GM23248 (cell line): ENCODE measurements at regions not wholly inside any gene's neighbourhood (a gene's known extent, or its start where the extent isn't known, plus 50 kb on each side); places are given as distances from the start of the nearest gene placed in this dataset.
"Not testable (repeated sequence)": the region's sequence is repeated elsewhere in the genome, so short reads cannot be mapped to it uniquely, and the experiment has no call there.

Experiments
- DNase-seq: peaks from one replicate; pipeline ENCODE4 v3.0.0-alpha.2; 2015
- H2AFZ ChIP-seq: fragments of 200-600 bp; sonication (generic); 2 replicates; pipeline ENCODE4 v1.6.1; 2016; ENCODE audit warnings: antibody characterized with exemption
- H3F3A ChIP-seq: fragments of 200-600 bp; sonication (generic); 2 replicates; pipeline ENCODE4 v1.6.1; 2016; ENCODE audit warnings: mild to moderate bottlenecking, antibody characterized with exemption, mixed run types; ENCODE audit not compliant: insufficient read depth
- H3K27ac ChIP-seq: fragments of 200-600 bp; sonication (generic); 2 replicates; pipeline ENCODE4 v1.5.1; 2016; ENCODE audit warnings: mild to moderate bottlenecking
- H3K27me3 ChIP-seq: fragments of 200-600 bp; sonication (generic); replicated peaks from 2 replicates; pipeline ENCODE4 v1.6.1; 2016; ENCODE audit warnings: mild to moderate bottlenecking; ENCODE audit not compliant: insufficient read depth
- H3K36me3 ChIP-seq: fragments of 200-600 bp; sonication (generic); 2 replicates; pipeline ENCODE4 v1.6.1; 2016; ENCODE audit warnings: low read depth, mild to moderate bottlenecking
- H3K4me1 ChIP-seq: fragments of 200-600 bp; sonication (generic); 2 replicates; pipeline ENCODE4 v1.6.1; 2016; ENCODE audit warnings: mild to moderate bottlenecking; ENCODE audit not compliant: insufficient read depth
- H3K4me2 ChIP-seq: fragments of 200-600 bp; sonication (generic); one replicate; pipeline ENCODE4 v1.6.1; 2016; ENCODE audit warnings: mild to moderate bottlenecking; ENCODE audit not compliant: unreplicated experiment
- H3K4me3 ChIP-seq: fragments of 200-600 bp; sonication (generic); 2 replicates; pipeline ENCODE4 v1.5.1; 2016; ENCODE audit warnings: mild to moderate bottlenecking
- H3K79me2 ChIP-seq: fragments of 200-600 bp; sonication (generic); 2 replicates; pipeline ENCODE4 v1.6.1; 2016; ENCODE audit warnings: mild to moderate bottlenecking; ENCODE audit not compliant: insufficient read depth
- H3K9ac ChIP-seq: fragments of 200-600 bp; sonication (generic); 2 replicates; pipeline ENCODE4 v1.6.1; 2016; ENCODE audit warnings: mild to moderate bottlenecking
- H3K9me2 ChIP-seq: fragments of 200-600 bp; sonication (generic); 2 replicates; pipeline ENCODE4 v1.6.1; 2016; ENCODE audit warnings: mixed run types, mild to moderate bottlenecking, moderate library complexity; ENCODE audit not compliant: insufficient read depth
- H3K9me3 ChIP-seq: fragments of 200-600 bp; sonication (generic); one replicate; pipeline ENCODE4 v1.6.1; 2017; ENCODE audit warnings: low read depth
- H4K20me1 ChIP-seq: fragments of 200-600 bp; sonication (generic); 2 replicates; pipeline ENCODE4 v1.6.0; 2016; ENCODE audit not compliant: insufficient read depth
- EZH2 ChIP-seq: fragments of 200-600 bp; sonication (generic); IDR thresholded peaks from 2 replicates; pipeline ENCODE4 v1.6.1; 2018; ENCODE audit warnings: antibody characterized with exemption, mild to moderate bottlenecking; ENCODE audit not compliant: insufficient read depth, poor library complexity, severe bottlenecking
- EZH2phosphoT487 ChIP-seq: fragments of 200-600 bp; sonication (generic); IDR thresholded peaks from 2 replicates; pipeline ENCODE4 v1.6.1; 2018; ENCODE audit warnings: antibody characterized with exemption, moderate library complexity, mild to moderate bottlenecking, low read depth; ENCODE audit not compliant: insufficient read depth
- WGBS, 2 experiments: methylation state at CpG; one replicate each; pipeline ENCODE4 v1.1.6; 2015 to 2017; ENCODE audit warnings: low lambda C conversion rate in 2 of 2, low coverage in 1 of 2; ENCODE audit errors: missing lambda C conversion rate in 2 of 2; 5-methylcytosine and 5-hydroxymethylcytosine counted together
- in situ Hi-C: fragments of 300-500 bp; cut with MboI; formaldehyde crosslinking; loops from 2 replicates; pipeline ENCODE4 v1.15.0; 2020

- Histone ChIP-seq H3K36me3 (no peaks in the 10 kb centered on the region), H3K4me1 (0 out of 2 replicates have a peak, but pooled peaks cover 9% of the 10 kb centered on the region), H3K27ac (no peak overlapping the region), H2AFZ (no peak overlapping the region), H3K9me3 (no peaks in the 10 kb centered on the region), H3K9me2 (no peaks in the 10 kb centered on the region), H3K9ac (no peak overlapping the region), H3K79me2 (peaks cover 12% of the 10 kb centered on the region), H3K27me3 (no peaks in the 10 kb centered on the region), H4K20me1 (no peaks in the 10 kb centered on the region), H3K4me2 (no peak overlapping the region), H3F3A (no peaks in the 10 kb centered on the region), H3K4me3 (no peak overlapping the region)
- no peak for TF ChIP-seq EZH2
- no peak for TF ChIP-seq EZH2phosphoT487
- DNase-seq = no peak
- in situ Hi-C loops = no loop called here
- 72% methylated on average over 3 of the region's 3 CpGs for WGBS, 2 experiments
These were observed 589.7 kb downstream of the LIG4 start for GRCh38 chr13:107625648-107626047.

- Histone ChIP-seq H3F3A (no peaks in the 10 kb centered on the region), H3K4me2 (no peak overlapping the region), H3K9me2 (no peaks in the 10 kb centered on the region), H4K20me1 (peaks cover 6% of the 10 kb centered on the region; the same call in 1 of the 2 replicates), H3K27ac (no peak overlapping the region), H3K9ac (no peak overlapping the region), H2AFZ (no peak overlapping the region), H3K4me3 (no peak overlapping the region), H3K79me2 (peaks cover 11% of the 10 kb centered on the region; the same call in 1 of the 2 replicates), H3K4me1 (no peaks in the 10 kb centered on the region), H3K36me3 (no peaks in the 10 kb centered on the region), H3K9me3 (no peaks in the 10 kb centered on the region), H3K27me3 (no peaks in the 10 kb centered on the region)
- no peak for DNase-seq
- TF ChIP-seq EZH2phosphoT487 = no peak
- no peak for TF ChIP-seq EZH2
- 57 to 61% methylated on average over 2 of the region's 2 CpGs for WGBS, 2 experiments
- in situ Hi-C loops = no loop called here
These were observed 597.8 kb downstream of the LIG4 start for GRCh38 chr13:107617527-107617926.

GRCh38 chr13:107612376-107612775, 603.0 kb downstream of the LIG4 start:
- Histone ChIP-seq H3K9me2 (no peaks in the 10 kb centered on the region), H3K27ac (no peak overlapping the region), H3F3A (no peaks in the 10 kb centered on the region), H3K4me2 (no peak overlapping the region), H3K27me3 (no peaks in the 10 kb centered on the region), H3K9me3 (no peaks in the 10 kb centered on the region), H3K36me3 (no peaks in the 10 kb centered on the region), H3K4me3 (no peak overlapping the region), H2AFZ (no peak overlapping the region), H3K4me1 (no peaks in the 10 kb centered on the region), H3K79me2 (peaks cover 4% of the 10 kb centered on the region; the same call in 1 of the 2 replicates), H3K9ac (no peak overlapping the region), H4K20me1 (peaks cover 5% of the 10 kb centered on the region; the same call in 1 of the 2 replicates)
- in situ Hi-C loops = no loop called here
- no peak for DNase-seq
- WGBS, 2 experiments = 92 to 95% methylated on average over 6 of the region's 6 CpGs
- TF ChIP-seq EZH2 (no peak), EZH2phosphoT487 (no peak)

- TF ChIP-seq EZH2 (no peak), EZH2phosphoT487 (no peak)
- 76 to 80% methylated on average over 9 of the region's 9 CpGs for WGBS, 2 experiments
These were observed 606.6 kb downstream of the LIG4 start for GRCh38 chr13:107608736-107609135.

GRCh38 chr13:107600971-107601370, 614.4 kb downstream of the LIG4 start:
- Histone ChIP-seq H4K20me1 (no peaks in the 10 kb centered on the region), H3K27ac (no peak overlapping the region)

More at GRCh38 chr13:107608736-107609135, 606.6 kb downstream of the LIG4 start:
- no peak for DNase-seq
- no peaks in the 10 kb centered on the region for H3K9me3 ChIP-seq
- no peaks in the 10 kb centered on the region for H3K4me1 ChIP-seq
- no peak overlapping the region for H3K27ac ChIP-seq
- no peaks in the 10 kb centered on the region for H3K9me2 ChIP-seq
- no peaks in the 10 kb centered on the region for H3F3A ChIP-seq
- in situ Hi-C loops = no loop called here
- no peak overlapping the region for H3K4me2 ChIP-seq
- H3K36me3 ChIP-seq = no peaks in the 10 kb centered on the region
- H3K79me2 ChIP-seq = peaks cover 13% of the 10 kb centered on the region
- H3K4me3 ChIP-seq = no peak overlapping the region
- H3K27me3 ChIP-seq = no peaks in the 10 kb centered on the region
- no peaks in the 10 kb centered on the region for H4K20me1 ChIP-seq
- H3K9ac ChIP-seq = no peak overlapping the region
- no peak overlapping the region for H2AFZ ChIP-seq

GRCh38 chr13:107596306-107596705, 619.0 kb downstream of the LIG4 start:
- in situ Hi-C loops, H3F3A ChIP-seq, H3K9me3 ChIP-seq, H3K36me3 ChIP-seq, H2AFZ ChIP-seq, H3K4me1 ChIP-seq, H3K27ac ChIP-seq, H3K27me3 ChIP-seq, H3K9ac ChIP-seq, H3K4me3 ChIP-seq, H3K4me2 ChIP-seq, H4K20me1 ChIP-seq, H3K9me2 ChIP-seq: not testable (repeated sequence)
- peak; percentile 7 for DNase-seq
- 45 to 53% methylated on average over 5 of the region's 5 CpGs for WGBS, 2 experiments
- H3K79me2 ChIP-seq = peaks cover 26% of the 10 kb centered on the region

More at GRCh38 chr13:107600971-107601370, 614.4 kb downstream of the LIG4 start:
- Histone ChIP-seq H3K79me2 (peaks cover 21% of the 10 kb centered on the region), H3K36me3 (no peaks in the 10 kb centered on the region), H2AFZ (no peak overlapping the region), H3K9ac (no peak overlapping the region), H3K4me1 (no peaks in the 10 kb centered on the region), H3K27me3 (no peaks in the 10 kb centered on the region), H3K9me2 (no peaks in the 10 kb centered on the region), H3F3A (no peaks in the 10 kb centered on the region), H3K4me2 (no peak overlapping the region), H3K4me3 (no peak overlapping the region), H3K9me3 (no peaks in the 10 kb centered on the region)
- TF ChIP-seq EZH2 = no peak
- no peak for TF ChIP-seq EZH2phosphoT487
- no peak for DNase-seq
- 83 to 85% methylated on average over 4 of the region's 4 CpGs for WGBS, 2 experiments
- in situ Hi-C loops = no loop called here
